ENCODE measurements at regions not wholly inside any gene's neighbourhood (a gene's known extent, or its start where the extent isn't known, plus 50 kb on each side); places are given as distances from the start of the nearest gene placed in this dataset.

DNA sequence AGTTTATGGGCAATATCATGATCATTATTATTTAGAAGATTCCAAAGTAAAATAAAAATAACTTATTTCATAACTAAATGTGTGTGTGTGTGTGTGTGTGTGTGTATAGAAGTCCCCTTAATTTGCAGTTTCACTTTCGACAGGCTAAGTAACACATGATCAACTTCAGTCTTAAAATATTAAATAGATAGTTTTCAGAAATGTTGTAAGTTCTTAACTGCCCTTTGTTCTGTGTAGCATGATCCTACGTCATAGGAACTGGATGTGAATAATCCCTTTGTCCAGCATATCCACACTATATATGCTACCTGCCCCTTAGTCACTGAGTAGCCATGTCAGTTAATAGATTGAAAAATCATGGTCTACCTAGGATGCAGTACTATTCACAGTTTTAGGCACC is 1863.5 kb upstream of the PCDH20 start:
- no peak for TF ChIP-seq ISL1 (CRISPR knock-in tag; IDR thresholded peaks at IDR 0.05)
- no peak for TF ChIP-seq CREB5 (CRISPR knock-in tag; IDR thresholded peaks at IDR 0.05; ENCODE audit: low read depth)
- no peak for TF ChIP-seq SNAI2 (CRISPR knock-in tag; IDR thresholded peaks at IDR 0.05)
